ENCODE measurements at regions not wholly inside any gene's neighbourhood (a gene's known extent, or its start where the extent isn't known, plus 50 kb on each side); places are given as distances from the start of the nearest gene placed in this dataset.

DNA sequence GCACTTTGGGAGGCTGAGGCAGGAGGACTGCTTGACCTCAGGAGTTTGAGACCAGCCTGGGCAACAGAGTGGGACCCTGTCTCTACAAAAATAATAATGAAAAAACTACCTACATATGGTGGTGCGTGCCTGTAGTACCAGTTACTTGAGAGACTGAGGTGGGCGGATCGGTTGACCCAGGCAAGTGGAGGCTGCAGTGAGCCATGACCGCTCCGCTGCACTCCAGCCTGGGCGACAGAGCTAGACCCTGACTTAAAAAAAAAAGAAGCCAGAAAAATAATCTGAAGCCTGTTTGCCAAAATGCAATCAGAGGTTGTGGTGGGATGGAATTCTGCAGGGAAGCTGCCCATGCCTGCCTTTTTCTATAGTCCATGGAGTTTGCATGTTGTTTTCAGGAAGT lies 50.4 kb upstream of the GGTA1 start:
- no peak for DNase-seq (ENCODE audit: low read depth, low spot score)

DNA sequence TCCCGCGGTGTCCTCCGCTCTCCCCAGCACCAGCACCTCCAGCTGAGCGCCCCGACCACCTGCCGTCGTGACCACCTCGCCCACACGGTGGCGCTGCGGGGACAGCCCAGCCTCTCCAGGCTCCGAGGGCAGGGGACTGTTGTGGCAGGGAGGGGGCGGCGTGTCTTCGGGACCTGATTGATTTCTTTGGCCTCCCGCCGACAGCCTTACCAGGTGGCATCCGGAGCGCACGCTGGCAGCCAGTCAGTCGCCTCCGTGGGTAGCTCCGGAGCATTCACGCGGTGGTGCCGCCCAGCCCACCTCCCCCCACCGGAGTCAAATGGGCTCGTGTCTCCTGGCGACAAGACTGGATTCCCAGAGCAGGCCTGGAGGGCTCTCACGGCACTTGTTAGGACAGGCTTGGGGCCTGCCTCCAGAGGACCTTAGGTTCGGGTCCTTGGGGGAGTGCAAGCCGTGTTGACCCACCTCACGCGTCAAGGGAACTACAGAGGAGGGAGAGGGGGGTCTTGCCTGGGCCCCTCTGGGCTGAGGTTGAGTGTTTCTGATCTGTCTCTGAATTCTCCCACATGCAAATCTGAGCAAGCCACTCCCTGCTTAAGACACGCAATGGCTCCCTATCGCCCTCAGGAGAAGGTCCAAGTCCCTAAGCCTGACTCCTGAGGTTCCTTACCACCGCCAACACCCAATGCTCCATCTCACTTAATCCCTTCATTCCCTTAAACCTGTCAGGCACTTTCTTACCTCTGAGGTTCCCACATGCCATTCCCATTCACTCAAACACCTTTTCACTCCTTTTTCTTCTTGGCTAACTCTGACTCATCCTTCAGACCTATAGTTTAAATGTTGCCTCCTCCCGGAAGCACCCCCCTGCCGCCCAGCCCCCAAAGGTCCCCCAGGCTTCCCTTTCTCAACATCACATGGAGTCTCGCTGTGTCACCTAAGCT lies 51.2 kb upstream of the GGTA1 start:
- DNase-seq (ENCODE audit: low read depth, low spot score) = peak; percentile 47

DNA sequence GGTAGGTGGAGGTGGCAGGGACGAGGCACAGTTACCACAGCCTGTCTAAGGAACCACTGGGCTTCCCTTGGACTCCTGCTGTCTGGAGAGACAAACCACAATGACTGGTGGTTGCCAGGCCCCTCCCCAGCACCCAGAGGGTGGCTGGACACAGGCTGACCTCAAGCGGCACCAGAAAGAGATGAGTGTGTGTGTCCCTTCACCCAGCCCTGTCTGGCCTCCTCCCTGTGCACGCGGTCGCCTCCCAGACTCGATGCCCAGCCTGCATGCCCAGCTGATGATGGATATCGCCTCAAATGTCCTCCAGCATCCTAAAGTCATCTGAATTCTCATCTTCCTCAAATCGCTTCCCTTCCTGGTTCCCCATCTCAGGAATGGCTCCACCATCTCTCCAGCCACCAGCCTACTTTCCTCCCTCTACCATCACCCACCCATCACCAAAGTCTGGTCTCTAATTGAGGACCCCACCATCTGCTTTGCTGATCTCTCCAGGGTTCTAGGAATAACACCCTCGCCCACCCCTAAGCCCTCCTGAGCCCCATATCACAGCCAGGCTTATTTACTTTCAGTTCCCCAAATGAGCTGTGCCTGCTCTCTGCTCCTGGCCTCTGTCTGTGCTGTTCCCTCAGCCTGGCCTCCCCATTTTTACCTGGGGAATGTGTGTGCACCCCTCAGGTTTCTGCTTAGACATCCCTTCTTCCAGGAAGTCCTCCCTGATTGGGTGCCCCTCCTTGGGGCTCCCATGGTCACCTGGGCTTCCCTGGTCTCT lies 52.5 kb upstream of the GGTA1 start:
- no peak for DNase-seq (ENCODE audit: low read depth, low spot score)

DNA sequence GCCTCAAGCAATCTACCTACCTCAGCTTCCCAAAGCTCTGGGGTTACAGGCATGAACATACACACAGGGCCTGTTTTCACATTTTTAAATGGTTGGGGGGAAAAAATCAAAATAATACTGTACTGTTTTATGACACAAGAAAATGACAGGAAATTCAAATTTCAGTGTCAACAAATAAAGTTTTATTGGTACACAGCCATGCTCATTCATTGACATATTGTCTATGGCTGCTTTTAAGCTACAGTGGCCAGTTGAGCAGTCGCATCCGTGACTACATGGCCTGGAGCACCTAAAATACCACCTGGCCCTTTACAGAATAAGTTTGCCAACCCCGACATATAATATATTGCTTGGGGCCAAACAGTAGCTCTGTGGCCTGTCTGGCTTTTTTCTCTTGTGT lies 56.4 kb upstream of the GGTA1 start:
- DNase-seq (ENCODE audit: low read depth, low spot score) = no peak

DNA sequence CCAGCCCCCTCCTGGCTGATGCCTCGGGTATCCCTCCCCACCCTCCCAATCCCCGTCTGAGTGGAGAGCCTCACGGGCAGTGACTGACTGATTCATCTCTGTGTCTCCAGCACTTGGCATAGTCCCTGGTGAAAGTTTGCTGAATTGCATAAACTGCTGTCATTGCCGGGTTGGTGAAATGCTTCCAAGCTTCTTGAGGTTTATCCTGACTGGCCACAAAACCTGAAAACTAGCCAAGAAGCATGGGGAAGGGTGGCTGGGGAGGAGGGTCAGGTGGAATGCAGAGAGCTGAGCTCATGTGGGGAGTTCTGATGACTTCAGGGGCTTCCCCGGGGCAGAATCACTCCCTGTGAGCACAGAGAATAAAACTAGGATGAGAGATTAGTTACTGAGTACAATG lies 56.9 kb upstream of the GGTA1 start:
- DNase-seq (ENCODE audit: low read depth, low spot score) = no peak

DNA sequence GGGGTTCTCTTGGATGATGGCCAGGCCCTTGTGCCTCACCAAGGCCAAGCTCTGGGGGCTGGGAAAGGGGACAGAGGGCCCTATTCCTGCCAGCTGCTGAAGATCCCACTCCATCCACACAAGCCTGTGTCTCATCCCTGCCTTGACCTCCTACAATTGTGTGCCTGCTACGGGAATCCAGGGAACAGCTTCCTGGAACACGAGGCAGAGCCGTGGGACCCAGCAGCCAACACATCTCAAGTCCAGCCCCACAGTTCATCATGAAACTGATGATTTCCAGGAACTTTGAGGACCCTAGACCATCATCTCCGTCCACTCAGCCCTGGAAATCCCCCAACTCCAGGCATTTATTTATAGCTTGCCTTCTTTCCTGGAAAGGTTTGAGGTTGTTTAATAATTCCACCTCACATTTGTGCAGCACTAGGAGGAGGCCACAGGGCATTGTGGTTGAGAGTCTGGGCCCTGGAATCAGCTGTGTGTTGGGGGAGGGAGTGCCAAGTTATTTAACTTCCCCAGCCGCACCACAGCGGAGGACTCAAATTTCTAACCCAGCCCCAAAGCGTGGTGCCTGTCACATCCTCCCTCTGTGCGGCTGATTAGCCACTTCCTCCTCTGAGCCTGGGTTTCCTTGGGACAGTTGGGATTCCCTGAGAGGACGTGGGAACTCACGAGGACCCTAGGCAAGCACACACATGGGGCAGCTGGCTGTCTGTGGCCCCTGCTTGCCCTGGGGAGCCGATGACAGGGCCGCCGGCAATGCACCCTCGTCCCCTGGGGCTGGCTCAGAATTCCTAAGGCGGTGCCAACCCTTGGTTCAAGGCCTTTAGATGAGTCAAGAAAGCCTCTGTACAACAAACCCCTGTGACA lies 58.2 kb upstream of the GGTA1 start:
- no peak for DNase-seq (ENCODE audit: low read depth, low spot score)

DNA sequence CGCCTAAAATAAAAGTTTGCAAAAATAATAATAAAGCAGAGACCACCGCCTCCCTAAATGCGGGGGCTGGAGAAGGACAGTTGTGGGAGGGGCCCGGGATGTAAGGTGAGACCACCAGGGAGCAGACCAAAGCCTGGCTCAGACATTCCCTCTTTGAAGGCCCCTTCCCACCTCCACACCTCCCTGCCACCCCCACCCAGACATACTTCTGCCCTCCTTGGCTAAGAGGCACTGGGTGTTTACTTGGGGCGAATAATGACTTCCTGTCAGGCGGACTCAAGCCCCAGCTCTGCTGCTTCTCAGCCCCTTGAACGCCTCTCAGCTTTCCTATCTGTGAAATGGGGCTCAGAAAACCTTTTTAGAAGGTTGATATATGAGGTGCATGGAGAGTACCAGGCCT lies 58.8 kb upstream of the GGTA1 start:
- DNase-seq (ENCODE audit: low read depth, low spot score) = no peak

DNA sequence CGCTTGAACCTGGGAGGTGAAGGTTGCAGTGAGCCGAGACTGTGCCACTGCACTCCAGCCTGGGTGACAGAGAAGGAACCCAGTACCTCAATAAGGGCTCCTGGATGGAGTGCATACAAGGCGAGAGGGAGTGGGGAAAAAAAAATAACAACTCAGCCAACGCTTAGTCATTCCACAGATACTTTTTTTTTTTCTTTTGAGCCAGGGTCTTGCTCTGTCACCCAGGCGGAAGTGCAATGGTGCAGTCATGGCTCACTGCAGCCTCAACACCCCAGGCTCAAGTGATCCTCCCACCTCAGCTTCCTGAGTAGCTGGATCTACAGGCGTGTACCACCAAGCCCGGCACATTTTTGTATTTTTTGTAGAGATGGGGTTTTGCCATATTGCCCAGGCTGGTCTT lies 59.5 kb upstream of the GGTA1 start:
- DNase-seq (ENCODE audit: low read depth, low spot score) = no peak

DNA sequence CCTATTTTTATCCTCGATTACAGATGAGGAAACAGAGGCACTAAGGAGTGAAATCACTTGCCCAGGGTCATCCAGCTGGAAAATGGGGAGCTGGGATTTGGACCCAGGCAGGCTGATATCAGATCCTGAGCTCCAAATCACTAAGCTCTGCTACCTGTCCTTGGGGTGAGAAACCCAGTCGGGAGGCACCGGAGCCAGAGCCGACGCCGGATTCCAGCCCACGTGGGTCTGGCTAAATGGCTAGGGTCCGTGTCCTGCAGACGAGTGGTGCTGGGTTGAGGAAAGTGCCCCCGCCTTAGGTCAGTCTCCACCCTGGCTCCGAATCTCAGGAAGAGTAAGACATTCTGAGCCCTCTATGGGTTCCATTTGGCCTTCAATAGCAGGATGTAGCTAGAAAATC lies 61.3 kb upstream of the GGTA1 start:
- no peak for DNase-seq (ENCODE audit: low read depth, low spot score)

DNA sequence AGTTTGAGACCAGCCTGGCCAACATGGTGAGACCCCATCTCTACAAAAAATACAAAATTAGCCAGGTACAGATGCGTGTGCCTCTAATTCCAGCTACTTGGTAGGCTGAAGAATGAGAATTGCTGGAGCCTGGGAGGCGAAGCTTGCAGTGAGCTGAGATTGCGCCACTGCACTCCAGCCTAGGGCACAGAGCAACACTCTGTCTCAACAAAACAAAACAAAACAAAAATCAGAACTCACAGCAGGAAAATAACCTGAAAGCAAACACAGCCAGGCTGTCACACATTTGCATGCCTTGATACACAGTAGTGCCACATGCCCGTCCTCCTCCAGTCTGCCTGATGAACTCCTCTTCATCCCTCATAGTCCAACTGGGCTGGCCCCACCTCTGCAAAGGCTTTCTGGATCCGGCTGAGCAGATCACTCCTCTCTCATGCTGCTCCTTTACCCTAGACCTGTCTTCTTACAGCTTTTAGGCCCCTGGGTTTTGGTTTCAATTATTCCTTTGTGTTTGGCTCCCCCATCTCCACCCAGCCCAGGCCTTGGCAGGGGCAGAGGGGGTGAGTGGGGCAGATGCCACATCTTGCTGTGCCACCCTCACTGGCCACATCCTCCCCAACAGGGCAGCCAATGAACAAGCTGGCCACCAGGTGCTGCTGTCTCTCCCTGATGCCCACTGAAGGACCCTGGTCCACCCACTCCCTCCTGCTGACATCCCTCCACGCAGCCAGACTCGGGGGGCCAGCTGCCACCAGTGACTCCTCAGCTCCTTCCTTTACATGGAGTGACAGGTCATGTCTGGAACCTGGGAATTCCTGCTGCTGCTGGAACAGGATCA lies 62.0 kb upstream of the GGTA1 start:
- DNase-seq (ENCODE audit: low read depth, low spot score) = no peak

DNA sequence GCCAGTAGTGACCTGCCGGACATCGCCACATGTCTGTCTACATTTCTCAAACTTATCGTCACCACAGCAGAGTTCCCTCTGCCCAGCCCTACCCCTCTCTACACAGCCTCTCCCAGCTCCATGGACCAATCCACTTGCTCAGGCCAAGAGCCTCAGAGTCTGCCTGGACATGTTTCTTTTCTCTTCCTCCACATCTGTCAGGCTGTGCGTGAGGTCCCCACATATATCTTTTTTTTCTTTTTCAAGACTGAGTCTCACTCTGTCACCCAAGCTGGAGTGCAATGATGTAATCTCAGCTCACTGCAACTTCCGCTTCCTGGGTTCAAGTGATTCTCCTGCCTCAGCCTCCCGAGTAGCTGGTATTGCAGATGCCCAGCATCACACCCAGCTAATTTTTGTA lies 62.7 kb upstream of the GGTA1 start:
- no peak for DNase-seq (ENCODE audit: low read depth, low spot score)

DNA sequence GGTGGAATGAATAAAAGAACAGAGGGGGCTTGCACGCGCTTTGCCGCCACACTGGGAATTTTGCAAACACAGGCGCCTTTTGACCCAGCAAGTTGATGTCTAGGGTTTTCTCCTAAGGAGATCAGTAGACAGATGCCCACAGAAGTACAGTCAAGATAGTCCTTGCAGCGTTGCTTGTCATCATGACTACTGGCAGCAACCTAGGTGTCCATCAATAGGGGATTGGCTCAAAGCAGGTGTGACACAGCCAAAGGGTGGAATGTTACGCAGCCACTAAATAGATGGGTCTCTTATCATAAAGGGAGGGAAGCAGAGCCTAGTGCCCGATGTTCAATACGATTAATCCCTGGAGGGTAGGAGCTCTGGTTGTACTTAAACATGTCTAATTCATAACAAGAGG lies 63.8 kb upstream of the GGTA1 start:
- no peak for DNase-seq (ENCODE audit: low read depth, low spot score)

DNA sequence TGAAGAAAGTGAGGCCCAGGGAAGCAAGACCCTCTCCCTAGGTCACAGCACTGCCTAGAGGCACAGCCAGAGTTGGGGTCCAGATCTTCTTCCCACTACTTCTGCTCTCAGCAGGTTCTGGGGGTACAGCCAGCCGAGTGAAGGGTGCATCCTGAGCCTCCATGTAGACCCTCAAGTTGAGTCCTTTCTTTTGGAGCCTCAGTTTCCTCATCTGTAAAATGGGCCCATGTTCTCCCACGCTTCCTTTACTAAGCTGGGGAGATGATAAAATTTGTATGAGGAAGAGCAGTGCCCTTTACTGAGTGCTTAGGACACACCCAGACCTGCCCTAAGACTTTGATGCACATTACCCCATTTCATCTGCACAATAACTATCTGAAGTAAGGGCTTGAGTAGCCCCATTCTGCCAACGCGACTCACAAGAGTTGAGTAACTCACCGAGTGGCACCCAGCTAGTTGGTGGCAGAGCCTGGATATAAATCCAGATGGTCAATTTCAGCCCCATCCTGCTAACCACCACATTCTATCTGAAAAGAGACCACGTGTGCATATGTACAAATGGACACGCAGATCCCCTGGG lies 64.3 kb upstream of the GGTA1 start:
- no peak for DNase-seq (ENCODE audit: low read depth, low spot score)

DNA sequence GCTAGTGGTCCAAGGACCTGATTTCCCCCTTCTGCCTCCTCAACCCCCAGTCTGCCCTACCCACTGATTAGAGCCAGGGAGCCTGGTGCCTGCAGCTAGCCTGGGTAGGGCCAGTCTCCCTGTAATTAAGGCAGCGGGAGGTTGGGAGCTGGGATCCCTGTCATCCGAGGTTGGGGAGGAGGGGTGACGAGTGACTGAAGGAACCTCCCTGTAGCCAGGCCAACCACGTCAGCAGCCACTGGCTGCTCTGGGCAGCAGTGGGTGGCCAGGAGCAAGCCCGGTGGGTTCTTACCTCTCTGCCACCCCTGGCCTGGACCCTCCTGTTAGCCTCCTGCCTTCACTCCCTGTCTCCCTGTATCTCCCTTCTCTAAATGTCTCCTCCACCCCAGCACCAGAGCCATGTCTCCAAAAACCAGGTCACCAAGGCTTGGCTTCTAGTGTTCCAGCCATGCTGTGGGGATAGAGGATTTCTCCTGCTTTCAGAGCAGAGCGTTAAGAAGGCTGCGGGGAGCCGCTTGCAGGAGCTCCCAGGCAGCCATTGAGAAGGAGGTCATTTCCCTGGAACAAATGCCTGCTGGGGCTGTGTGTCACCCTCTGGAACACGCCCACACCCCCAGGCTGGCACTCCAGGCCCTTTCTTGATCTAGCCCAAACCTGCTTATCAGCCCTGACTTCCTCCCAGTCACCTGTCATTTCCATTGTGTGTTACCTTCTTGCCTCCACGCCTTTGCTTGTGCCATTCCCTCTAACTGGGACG lies 65.0 kb upstream of the GGTA1 start:
- no peak for DNase-seq (ENCODE audit: low read depth, low spot score)

DNA sequence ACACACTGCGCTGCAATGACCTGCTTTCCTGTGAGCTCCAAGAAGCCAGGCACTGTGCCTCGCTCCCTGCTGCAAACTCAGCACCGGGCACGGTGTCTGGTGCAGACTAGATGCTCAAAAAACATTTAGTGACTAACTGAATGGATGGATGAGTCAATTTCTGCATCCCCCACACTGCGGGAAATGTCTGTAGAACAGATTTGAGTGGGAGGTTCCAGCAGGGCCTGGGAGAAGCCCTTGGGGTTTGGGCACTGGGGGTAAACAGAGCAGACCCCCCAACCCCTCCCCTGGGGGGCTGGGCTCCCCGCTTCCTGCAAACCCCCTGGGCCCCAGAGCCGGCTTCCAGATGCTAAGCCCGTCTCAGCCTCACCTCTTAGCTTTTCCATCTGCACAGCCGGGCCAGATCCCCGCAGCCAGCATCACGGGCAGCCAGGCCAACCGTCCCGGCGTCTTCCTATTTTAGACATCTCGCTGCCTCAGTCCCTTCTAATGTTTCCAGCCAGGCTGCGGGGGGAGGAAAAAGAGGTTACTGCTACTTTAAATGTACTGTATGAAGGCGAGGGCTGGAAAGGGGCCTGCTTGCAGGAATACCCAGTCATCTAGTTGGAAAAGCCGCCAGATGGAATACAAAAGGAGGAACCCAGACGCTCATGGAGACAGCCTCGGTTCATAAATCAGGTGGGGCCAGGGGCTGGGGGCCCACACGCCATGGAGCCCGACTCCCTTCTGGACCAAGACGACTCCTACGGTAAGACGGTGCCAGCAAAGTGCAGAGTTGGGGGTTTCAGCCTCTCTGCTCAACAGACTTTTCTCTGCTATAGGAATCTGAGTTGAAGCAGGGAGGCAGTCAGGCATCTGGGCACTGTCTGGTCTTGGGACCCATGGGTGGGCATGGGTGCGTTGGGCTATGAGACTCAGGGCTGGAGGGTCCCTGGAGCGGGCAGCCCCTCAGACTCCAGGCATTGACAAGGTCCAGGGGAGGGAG lies 67.1 kb upstream of the GGTA1 start:
- no peak for DNase-seq (ENCODE audit: low read depth, low spot score)

DNA sequence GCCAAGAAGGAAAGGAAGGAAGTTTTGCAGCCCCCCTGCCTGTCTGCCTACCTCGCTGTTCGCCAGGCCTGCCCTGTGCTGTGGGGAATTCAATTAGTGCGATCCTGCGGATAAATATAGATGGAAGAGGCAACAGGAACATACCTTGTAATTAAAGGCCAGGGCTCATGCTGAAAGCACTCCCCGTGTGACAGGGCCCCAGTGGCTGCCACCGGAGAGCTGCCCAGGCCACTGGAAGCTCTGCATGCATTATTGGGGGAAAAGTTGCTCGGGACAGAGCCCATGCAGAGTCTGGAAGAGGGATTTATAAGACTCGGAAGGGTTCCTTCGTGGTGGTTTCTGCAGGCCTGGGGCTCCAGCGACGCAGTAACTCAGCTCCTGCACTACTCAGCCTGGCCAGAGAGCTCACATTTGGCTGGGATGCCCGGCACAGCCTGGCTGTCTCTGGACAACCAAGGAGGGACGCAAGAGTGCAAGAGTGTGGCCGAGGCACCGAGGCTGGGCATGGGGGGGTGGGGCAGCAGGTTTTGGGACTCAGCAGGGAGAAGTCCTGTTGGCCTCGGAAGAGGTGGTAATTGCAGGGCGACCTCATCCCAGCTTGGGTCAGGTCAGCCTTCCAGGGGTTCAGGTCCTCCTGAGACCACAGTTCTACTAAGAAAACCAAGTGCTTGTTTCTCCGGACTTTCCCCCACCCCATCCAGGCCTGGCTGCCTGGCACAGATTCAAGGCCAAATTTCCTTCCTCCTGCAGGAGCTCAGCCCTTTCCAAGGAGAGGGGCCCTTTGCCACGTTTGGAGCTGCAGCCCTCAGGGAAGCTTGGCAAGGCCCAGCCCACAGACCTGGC lies 68.1 kb upstream of the GGTA1 start:
- no peak for DNase-seq (ENCODE audit: low read depth, low spot score)

DNA sequence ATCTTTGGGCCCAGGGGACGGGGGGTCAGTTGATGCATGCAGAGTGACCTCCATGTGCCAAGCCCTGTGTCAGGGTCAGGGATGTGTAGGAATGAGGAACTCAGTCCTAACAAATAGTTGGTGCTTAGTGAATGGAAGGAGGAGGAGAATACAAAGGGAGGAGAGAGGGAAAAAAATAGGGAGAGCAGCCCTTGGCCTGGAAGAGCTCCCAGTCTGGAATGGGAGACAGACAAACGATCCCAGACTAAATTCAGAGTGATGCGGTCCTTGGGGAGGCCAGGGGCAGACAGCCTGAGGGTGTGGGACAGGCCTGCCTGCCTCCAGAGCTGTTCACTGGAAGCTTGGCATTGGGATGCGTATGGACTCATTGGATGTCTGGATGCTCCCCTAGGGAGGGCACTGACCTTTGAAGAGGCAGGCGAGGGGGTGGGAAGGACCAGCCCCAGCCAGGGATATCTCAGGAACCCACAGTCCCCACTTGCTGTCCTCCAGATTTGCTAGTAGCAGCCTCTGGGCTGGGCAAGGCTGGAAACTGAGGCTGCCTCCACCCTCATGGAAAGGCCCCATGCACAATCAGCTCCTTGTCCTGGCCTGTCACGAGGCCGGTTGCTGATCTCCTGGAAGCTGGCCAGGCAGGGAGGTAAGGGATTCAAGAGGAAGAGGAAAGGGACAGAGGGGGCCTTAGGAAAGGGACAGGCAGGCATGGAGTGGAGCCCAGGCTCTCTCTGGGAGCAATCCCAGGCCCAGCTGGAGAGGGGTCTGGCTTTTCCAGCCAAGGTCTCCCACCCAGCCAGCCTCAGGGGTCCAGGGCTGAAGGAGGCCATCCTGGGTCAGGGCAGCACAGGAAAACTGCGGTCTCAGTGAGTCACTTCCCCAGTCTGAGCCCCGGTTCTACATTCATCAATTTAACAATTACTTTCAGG lies 69.0 kb upstream of the GGTA1 start:
- no peak for DNase-seq (ENCODE audit: low read depth, low spot score)

All from activated naive CD8-positive, alpha-beta T cell treated with anti-CD3 and anti-CD28 coated beads, Interleukin-2, amount 50 U/mL, for 16 hours (primary cell).